C1 segment of cervical spinal cord (tissue), 14 donors: ENCODE measurements at regions not wholly inside any gene's neighbourhood (a gene's known extent, or its start where the extent isn't known, plus 50 kb on each side); places are given as distances from the start of the nearest gene placed in this dataset.
"Not testable (repeated sequence)": the region's sequence is repeated elsewhere in the genome, so short reads cannot be mapped to it uniquely, and the experiment has no call there.

Source experiments
- DNase-seq, 14 donors: peaks; one replicate each; lab custom pipeline; 2025; lab: John Stamatoyannopoulos, UW

DNA sequence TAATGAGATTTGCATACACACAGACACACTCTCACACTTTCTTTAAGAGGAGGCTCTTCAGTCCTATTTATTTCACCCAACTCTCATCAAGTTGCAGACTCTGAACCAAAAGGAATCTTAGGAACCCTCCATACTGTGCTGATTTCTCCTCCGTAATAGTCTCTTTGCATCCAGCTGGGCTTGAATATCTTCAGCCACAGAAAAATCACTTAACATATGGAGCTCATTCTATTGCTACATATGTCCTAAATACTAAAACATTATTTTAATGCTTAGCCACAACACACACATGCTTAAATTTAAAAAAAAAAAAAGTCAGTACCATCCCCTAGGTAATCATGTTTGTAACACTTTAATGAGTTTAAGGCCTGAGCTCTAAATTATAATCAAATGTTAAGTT is 287.5 kb upstream of the CNTN6 start:
- no peak for DNase-seq

DNA sequence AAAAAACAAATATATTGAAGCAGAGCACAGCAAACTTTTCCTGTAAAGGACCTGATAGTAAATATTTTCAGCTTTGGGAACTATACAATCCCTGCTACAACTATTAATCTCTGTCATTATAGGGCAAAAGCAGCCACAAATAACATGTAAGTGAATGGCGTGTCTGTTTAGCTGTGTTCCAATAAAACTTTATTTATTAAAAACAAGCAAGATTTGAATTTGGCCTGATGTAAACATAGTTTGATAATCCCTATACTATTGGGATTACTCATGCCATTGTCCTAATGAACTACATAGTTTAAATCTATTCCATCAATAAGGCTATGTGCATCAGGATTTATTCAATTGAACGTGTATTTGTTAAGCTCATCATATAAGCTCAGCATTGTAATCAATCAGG is 286.8 kb upstream of the CNTN6 start:
- DNase-seq, result no peak

DNA sequence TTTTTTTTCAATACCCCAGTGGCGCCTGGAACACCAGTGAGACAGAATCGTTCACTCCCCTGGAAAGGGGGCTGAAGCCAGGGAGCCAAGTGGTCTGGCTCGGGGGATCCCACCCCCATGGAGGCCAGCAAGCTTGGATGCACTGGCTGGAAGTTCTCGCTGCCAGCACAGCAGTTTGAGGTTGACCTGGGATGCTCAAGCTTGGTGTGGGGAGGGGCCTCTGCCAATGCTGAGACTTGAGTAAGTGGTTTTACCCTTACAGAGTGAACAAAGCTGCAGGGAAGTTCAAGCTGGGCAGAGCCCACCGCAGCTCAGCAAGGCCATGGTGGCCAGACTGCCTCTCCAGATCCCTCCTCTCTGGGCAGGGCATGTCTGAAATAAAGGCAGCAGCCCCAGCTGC is 276.2 kb upstream of the CNTN6 start:
- no peak for DNase-seq

DNA sequence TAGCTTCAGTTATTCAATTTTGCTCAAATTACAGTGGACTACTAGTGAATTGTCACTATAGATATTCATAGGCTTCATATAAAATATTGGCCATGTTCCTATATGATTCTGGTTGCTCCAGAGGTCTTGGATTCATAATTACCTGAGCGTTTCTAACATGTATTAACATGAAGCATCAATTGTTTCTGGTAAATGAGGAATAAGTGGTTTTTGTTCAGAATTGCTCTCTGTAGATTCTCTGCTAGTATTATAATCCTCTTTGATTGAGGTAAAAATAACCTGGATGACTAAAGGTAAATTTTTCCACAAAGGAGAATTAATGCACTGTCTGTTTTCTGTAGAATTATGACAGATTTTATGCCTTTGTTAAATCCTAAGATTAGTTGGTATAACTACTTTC is 258.1 kb upstream of the CNTN6 start:
- no peak for DNase-seq

DNA sequence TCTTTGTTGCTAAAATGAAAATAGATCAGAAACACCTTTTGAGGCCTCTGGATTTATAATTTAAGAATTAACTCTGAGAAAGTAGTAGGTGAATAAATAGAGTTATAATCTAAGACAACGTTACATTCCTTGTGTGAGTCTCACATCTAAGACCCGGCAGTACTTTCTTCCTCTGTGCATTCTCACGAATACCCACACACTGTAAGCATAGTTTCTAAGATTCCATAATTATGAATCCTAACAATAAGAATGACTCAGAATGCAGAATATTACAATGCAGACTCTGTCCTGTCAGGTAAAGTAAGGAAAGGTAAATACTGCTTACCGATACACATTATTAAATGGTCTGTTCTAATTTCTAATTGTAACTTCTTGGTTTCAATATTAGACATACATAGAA is 257.7 kb upstream of the CNTN6 start:
- no peak for DNase-seq

DNA sequence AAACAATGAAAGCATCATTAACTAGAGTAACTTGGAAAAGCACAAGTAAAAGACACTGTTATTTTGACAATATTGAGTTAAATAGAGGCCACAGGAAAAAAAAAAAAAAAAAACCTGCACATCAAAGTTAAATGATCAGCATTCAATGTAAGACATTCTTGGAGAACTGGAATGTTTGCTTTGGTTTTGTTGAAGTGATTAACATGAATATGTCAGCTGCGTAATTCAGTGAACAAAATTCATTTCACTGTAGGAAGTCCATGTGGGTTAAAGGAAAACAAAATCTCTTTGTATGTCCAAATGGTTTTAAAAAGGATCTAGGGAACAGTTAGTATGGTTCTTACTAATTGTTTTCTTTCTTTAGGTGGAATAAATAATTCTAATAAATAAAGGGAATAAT is 252.8 kb upstream of the CNTN6 start:
- DNase-seq, result no peak

DNA sequence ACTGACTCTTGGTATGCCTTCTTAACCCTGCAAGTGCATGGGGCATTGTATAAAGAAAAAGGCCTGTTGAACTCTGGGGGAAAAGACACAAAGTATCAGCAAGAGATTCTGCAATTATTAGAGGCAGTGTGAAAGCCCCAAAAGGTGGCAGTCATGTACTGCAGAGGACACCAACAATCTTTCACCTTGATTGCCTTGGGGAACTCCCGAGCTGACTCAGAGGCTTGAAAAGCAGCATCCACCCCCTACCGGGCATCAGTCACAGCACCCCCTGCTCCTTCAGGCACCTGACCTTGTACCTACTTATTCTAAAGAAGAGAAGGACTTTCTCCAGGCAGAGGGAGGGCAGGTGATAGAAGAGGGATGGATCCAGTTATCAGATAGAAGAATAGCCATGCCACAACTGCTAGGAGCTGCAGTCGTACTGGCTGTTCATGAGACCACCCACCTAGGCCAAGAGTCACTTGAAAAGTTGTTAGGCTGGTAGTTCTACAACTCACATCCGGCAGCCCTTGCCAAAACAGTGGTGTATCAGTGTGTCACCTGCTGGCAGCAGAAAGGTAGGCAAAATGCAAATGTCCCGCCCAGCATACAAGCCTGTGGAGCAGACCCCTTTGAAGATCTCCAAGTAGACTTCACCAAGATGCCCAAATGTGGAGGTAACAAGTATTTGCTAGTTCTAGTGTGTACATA is 241.6 kb upstream of the CNTN6 start:
- DNase-seq, result peak in 1 of 14 donors; percentile 9

DNA sequence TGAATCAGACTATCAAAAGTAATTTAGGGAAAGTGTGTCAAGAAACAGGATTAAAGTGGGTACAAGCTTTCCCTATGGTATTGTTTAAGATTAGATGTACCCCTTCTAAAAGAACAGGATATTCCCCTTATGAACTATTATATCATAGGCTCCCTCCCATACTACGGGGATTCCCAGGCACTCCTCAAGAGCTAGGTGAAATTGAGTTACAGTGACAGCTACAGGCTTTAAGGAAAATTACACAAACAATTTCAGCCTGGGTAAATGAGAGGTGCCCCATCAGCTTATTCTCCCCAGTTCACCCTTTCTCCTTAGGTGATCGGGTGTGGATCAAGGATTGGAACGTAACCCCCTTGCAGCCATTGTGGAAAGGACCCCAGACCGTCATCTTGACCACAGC is 240.8 kb upstream of the CNTN6 start:
- DNase-seq, result no peak

DNA sequence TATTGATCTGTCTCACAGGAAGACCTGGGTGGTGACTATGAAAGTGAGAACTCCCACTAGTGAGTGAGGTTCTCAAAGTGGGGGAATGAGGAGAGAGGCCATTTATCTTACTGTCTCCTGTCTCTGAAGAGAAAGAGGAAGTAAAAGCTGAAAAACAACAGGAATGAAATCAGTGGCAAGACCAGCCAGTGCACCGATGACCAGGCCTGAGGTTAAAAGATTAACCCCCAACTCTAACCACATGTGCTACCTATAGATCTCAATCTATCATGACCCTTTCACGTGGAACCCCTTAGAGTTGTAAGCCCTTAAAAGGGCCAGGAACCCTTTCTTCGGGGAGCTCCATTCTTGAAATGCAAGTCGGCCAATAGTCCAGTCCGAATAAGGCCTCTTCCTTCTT is 239.3 kb upstream of the CNTN6 start:
- no peak for DNase-seq

DNA sequence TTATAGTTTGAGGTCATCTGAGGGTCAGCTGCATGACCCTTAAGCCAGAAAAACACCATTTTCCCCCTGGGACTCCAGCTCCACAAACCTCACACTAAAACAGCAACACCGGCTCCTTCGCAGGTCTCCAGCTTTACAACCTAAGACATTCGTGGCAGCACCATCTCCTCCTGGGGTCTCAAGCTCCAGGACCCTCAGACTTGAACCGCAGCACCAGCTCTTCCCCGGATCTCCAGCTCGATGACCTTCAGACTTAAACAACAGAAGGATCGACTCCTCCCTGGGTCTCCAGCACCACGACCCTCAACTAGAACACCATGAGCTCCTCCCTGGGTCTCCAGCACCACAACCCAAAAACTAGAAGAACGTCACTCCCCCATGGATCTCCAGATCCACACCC is 233.7 kb upstream of the CNTN6 start:
- no peak for DNase-seq

DNA sequence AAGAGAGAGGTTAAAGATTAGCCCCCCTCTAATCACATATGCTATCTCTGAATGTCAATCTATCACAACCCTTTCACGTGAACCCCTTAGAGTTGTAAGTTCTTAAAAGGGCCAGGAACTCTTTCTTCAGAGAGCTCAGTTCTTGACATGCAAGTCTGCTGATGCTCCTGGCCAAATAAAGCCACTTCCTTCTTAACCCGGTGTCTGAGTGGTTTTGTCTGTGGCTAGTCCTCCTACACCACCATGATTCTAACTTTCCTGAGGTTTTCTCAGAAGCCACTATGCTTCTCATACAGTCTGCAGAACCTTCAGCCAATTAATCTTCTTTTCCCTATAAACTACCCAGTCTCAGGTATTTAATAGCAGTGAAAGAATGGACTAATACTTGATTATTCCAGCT is 231.1 kb upstream of the CNTN6 start:
- no peak for DNase-seq

DNA sequence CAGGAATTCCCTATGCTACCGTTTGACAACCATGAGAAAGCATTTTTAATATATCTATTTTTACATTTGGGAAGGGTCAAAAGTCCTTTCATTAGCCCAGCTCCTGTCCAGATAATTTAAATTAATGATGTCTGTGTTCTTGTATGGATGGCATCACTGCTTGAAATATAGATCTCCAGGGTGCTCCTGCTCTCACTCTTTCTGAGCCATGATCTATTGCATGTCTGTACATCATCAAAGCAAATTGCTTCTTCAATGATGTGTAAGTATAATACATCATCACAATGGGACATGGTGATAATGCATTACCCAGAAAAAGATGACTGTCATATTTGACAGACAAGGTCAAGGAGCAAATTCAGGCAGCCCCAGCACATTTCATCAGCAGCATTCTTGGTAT is 223.6 kb upstream of the CNTN6 start:
- DNase-seq, result no peak

DNA sequence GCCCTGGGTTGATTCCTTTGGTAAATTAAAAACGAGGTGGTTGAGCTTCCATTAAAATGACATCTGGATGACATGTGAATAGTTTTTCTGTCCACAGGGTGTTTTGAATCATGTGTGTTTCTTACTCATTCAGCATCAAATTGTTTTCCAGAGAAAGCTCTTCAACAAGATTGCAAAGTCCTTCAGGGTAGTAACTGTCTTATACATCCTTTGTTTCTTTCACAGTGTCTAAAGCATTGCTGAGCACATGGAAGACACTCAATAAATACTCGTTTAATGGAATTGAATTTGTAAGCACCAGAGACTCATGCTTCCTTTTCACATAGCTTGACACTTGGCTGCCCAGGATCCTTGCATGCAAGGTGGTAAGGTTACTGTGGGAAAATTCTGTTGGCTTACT is 223.1 kb upstream of the CNTN6 start:
- DNase-seq, result no peak

DNA sequence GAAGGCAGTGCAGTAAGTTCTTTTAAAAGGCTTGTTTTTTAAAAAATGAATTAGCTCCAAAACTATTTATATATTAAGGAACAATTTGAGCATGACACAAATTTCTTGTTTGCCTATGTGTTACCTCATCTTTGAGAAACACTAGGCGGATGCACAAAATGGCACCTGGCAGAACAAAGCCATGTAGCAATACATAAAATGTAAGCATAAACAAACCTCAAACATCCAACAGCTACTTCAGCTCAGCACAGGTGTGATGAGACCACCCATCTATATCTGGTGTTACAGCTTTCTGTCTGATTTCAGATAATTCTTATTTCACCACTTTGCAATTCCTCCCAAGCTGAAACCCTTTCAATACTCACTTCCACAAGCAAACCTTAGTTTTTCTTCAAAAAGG is 221.2 kb upstream of the CNTN6 start:
- no peak for DNase-seq

DNA sequence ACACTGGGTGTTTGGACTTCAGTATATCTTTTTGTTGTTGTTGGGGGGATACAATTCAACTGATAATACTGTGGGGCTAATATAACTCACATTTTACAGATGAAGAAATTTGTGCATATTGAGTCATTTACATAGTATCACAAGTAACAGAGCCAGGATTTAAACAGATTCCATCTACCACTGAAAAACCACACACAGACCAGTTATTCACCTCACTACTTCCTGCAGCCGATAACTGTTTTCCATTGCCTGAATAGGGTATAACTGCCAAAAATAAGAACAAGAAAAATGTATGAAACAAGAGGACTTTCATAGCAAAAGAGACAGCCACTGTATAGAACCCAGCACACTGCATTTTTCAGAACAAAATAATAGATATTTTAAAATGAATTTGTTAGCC is 215.8 kb upstream of the CNTN6 start:
- DNase-seq, result no peak

DNA sequence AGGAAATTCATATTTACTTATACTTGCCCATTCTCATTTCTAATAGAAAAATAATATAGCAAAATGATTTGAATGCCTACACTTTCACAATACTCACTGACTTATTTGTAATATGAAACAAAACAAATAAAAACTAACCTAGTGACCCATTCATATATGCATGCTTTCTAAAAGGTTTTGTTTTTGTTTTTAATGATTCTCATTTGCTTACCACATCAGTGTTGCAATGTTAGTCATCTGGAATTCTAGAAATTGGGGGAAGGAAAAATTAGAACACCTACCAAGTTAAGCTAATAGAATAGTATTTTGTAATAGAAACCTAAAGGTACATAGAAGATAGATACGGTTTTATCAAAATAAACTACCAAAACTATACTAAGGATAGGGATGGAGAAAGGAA is 214.1 kb upstream of the CNTN6 start:
- no peak for DNase-seq

DNA sequence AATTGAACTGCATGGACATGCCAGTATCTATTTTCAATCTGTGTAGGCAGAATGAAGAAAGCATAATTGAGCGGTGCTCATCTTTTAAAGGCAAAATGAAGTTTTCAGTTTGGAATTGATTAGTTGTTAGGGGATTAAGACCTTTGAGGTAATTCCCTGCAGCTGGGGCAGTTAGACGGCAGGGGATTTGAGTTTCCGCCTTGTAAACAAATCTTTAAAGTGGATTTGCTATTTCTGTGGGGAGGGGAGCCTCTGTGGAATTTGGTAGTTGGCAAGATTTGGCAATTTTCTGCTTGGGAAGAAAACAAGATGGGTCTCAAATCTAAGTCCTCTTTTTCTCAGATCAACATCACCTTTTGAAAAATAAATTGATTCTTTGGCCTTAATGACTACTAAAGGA is 212.5 kb upstream of the CNTN6 start:
- no peak for DNase-seq

DNA sequence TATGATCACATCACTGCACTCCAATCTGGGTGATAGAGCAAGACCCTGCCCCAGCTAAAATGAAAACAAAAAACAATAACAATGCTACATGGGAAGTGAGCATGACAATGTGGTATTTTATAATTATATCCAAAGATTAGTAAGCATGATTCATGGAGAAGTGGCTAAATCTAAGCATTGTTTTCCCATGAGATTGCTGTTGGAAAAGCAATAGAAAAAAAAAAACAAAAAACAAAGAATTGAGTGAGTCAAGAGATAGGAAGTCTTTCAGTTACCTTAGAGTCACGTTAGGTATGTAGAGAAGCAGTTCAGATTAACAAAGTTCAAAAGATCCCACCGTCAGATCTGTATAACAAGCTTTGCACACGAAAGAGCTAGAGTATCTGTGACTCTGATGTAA is 210.3 kb upstream of the CNTN6 start:
- no peak for DNase-seq

DNA sequence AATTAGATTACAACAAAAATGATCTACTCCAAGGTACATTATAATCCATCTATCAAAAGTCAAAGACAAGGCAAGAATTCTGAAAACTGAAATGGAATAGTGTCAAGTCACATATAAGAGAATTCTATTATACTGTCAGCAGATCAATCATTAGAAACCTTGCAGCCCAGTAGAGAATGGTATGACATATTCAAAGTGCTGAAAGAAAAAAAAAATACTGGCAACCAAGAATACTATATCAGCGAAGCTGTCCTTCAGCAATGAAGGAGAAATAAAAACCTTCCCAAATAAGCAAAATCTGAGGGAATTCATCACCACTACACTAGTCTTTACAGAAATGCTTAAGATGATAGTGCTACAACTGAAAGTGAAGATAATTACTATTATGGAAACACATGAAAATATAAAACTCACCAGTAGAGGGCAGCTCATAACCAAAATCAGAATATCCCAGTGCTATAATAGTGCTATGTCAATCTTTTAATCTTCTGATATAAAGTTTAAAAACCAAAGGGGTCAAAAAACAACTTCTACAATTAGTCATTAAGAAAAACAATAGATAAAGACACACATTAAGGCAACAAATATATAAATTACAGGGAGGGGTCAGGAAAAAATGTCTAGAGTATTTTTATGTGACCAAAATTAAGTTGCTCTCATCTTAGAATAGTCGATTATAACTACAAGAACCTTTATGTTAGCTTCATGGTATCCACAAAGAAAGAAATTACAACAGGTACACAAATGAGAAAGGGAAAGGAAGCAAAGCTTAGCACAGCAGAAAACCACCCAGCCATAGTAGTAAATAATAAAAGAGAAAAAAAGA is 190.7 kb upstream of the CNTN6 start:
- DNase-seq, result no peak

DNA sequence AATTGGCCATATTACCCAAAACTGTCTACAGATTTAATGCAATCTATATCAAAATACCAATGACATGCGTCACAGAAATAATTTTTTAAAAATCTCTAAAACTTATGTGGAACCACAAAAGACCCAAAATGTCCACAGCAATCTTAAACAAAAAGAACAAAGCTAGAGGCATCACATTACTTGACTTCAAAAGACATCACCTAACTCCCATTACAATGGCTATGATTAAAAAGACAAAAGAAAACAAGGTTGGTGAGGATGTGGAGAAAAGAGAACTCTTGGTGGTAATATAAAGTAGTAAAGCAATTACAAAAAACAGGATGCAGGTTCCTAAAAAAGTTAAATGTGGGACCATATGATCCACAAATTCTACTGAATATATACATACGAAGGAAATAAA is 187.6 kb upstream of the CNTN6 start:
- DNase-seq, result no peak

DNA sequence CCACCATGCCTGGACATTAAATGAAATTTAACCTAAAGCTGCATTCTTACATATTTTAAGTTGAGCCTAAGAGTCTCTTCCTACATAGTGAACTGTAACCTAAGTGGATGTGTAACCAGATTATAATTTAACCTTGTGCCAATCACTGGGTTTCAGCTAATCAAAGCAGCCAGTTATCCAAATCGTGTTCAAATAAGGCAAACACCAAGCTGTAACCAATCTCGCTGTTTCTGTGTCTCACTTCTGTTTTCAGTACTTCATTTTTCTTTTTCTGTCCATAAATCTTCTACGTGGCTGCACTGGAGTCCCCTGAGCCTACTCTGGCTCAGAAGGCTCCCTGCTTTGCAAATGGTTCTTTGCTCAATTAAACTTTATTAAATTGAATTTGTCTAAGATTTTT is 186.1 kb upstream of the CNTN6 start:
- DNase-seq, result no peak

DNA sequence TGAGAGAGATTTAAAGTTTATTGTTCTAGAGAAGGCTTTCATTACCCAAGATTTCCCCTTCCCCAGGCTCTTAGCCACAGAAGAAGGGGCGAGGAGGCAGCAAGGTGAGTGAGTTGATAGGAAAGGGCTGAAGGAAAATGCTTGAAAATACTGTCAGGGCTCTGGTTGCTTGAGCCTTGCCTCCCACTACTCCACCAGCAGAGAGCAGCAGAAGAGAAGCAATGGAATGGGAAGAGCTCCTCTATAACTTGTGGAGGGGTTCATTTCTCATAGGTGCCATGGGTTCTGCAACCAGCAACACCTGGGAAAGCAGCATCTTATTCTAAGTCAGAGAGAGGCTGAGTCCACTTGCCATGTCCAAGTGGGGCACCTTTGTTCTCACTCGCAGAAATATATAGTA is 184.0 kb upstream of the CNTN6 start:
- peak in 1 of 14 donors; percentile 35 for DNase-seq

DNA sequence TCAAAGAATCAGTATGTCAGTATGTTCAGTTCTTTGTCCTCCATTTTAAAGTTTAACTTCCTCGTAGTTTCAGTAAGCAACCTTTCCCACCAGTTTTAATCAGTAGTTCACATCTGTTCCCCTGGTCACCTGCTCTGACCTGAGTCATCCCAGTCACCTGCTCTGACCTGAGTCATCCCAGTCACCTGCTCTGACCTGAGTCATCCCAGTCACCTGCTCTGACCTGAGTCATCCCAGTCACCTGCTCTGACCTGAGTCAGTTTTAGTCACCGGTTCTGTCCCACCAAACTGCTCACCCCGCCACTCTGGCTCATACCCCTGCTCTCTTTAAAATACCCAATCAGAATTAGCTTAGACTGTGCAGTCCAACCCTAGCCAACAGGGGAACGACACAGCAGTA is 180.1 kb upstream of the CNTN6 start:
- not testable (repeated sequence) for DNase-seq
